ENCODE measurements at regions not wholly inside any gene's neighbourhood (a gene's known extent, or its start where the extent isn't known, plus 50 kb on each side); places are given as distances from the start of the nearest gene placed in this dataset.

DNA sequence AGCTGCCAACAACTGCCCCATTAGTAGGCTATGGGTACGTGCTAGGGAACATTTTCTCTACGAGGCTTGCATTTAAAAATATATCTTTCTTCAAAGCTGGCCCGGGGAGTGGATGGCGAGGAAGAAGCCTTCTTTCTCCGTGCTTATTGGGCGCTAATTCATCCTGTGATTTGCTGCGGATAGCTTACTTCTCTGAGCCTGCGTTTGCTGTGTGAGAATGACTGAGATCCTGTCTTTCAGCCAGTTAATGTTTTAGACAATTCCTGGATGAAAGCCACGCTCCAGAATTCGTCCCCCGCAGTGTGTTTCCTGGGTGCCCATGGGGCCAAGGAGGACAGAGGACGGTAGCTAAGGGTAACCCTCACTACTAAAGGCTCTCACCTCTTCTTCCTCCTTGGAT lies 57.8 kb upstream of the TARBP1 start:
- no peak for TF ChIP-seq CTCF (IDR thresholded peaks at IDR 0.05)
- TF ChIP-seq POLR2A (IDR thresholded peaks at IDR 0.05), result no peak
- TF ChIP-seq POLR2AphosphoS5 (IDR thresholded peaks at IDR 0.05), result no peak
- no peak for TF ChIP-seq EP300 (IDR thresholded peaks at IDR 0.05)

All from suprapubic skin (tissue), 4 donors.